ENCODE measurements at regions not wholly inside any gene's neighbourhood (a gene's known extent, or its start where the extent isn't known, plus 50 kb on each side); places are given as distances from the start of the nearest gene placed in this dataset.

- H3K27ac ChIP-seq (ENCODE audit: low read depth, low read length), result no peak overlapping the region
- 89 to 92% methylated on average over 10 of the region's 10 CpGs for whole genome bisulfite sequencing, 2 experiments (ENCODE audit: insufficient coverage in 1 of 2, insufficient read length in 1 of 2)
- H3K4me1 ChIP-seq (ENCODE audit: control insufficient read depth, insufficient read depth, low read length), result no peaks in the 10 kb centered on the region
- Mint-ChIP-seq H3K9me3 (no peaks in the 10 kb centered on the region), H3K36me3 (ENCODE audit: low read depth) (no peaks in the 10 kb centered on the region), H3K4me3 (no peak overlapping the region), H3K4me1 (peaks cover 13% of the 10 kb centered on the region), H3K27ac (no peak overlapping the region), H3K27me3 (ENCODE audit: insufficient read depth) (peaks cover 15% of the 10 kb centered on the region)
- DNase-seq, result peak; percentile 33
- H3K27me3 ChIP-seq (ENCODE audit: control insufficient read depth, insufficient read depth, low read length, poor library complexity, severe bottlenecking), result no peaks in the 10 kb centered on the region
- no peak overlapping the region for H3K4me3 ChIP-seq (ENCODE audit: low read length)
- no peak overlapping the region for H3K9ac ChIP-seq (ENCODE audit: extremely low read depth, low read length, poor library complexity, severe bottlenecking)
- H3K36me3 ChIP-seq (ENCODE audit: control insufficient read depth, insufficient read depth, low read length), result no peaks in the 10 kb centered on the region
- TF ChIP-seq CTCF (conservative IDR thresholded peaks at IDR 0.05), result no peak
- H3K9me3 ChIP-seq (ENCODE audit: control insufficient read depth, low read length), result no peaks in the 10 kb centered on the region
These were observed 146.5 kb downstream of the NSG2 start for GRCh38 chr5:174191850-174192655.

- H3K36me3 Mint-ChIP-seq (ENCODE audit: low read depth), result no peaks in the 10 kb centered on the region
- peaks cover 12% of the 10 kb centered on the region for H3K4me1 Mint-ChIP-seq
- no peak overlapping the region for H3K27ac Mint-ChIP-seq
- Histone ChIP-seq H3K27me3 (ENCODE audit: control insufficient read depth, insufficient read depth, low read length, poor library complexity, severe bottlenecking) (no peaks in the 10 kb centered on the region), H3K4me3 (ENCODE audit: low read length) (no peak overlapping the region), H3K9me3 (ENCODE audit: control insufficient read depth, low read length) (no peaks in the 10 kb centered on the region), H3K4me1 (ENCODE audit: control insufficient read depth, insufficient read depth, low read length) (no peaks in the 10 kb centered on the region), H3K36me3 (ENCODE audit: control insufficient read depth, insufficient read depth, low read length) (no peaks in the 10 kb centered on the region), H3K9ac (ENCODE audit: extremely low read depth, low read length, poor library complexity, severe bottlenecking) (no peak overlapping the region), H3K27ac (ENCODE audit: low read depth, low read length) (no peak overlapping the region)
- peaks cover 14% of the 10 kb centered on the region for H3K27me3 Mint-ChIP-seq (ENCODE audit: insufficient read depth)
- H3K9me3 Mint-ChIP-seq, result no peaks in the 10 kb centered on the region
- no peak for TF ChIP-seq CTCF (conservative IDR thresholded peaks at IDR 0.05)
- DNase-seq, result peak; percentile 16
- WGBS, 2 experiments (ENCODE audit: insufficient coverage in 1 of 2, insufficient read length in 1 of 2), result 94 to 99% methylated on average over 10 to 14 of the region's 14 CpGs
- H3K4me3 Mint-ChIP-seq, result no peak overlapping the region
These were observed 147.4 kb downstream of the NSG2 start for GRCh38 chr5:174192901-174193300.

GRCh38 chr5:174195517-174195916, 150.0 kb downstream of the NSG2 start:
- H3K36me3 Mint-ChIP-seq (ENCODE audit: low read depth), result no peaks in the 10 kb centered on the region
- WGBS, 2 experiments (ENCODE audit: insufficient coverage in 1 of 2, insufficient read length in 1 of 2), result 20 to 56% methylated on average over 1 to 2 of the region's 2 CpGs
- peaks cover 8% of the 10 kb centered on the region for H3K27me3 Mint-ChIP-seq (ENCODE audit: insufficient read depth)
- no peaks in the 10 kb centered on the region for H3K36me3 ChIP-seq (ENCODE audit: control insufficient read depth, insufficient read depth, low read length)
- no peaks in the 10 kb centered on the region for H3K27me3 ChIP-seq (ENCODE audit: control insufficient read depth, insufficient read depth, low read length, poor library complexity, severe bottlenecking)
- no peak overlapping the region for H3K4me3 ChIP-seq (ENCODE audit: low read length)
- H3K9me3 ChIP-seq (ENCODE audit: control insufficient read depth, low read length), result no peaks in the 10 kb centered on the region
- no peaks in the 10 kb centered on the region for H3K4me1 ChIP-seq (ENCODE audit: control insufficient read depth, insufficient read depth, low read length)
- H3K9ac ChIP-seq (ENCODE audit: extremely low read depth, low read length, poor library complexity, severe bottlenecking), result no peak overlapping the region
- no peak overlapping the region for H3K27ac ChIP-seq (ENCODE audit: low read depth, low read length)
- no peak overlapping the region for H3K27ac Mint-ChIP-seq
- TF ChIP-seq CTCF (conservative IDR thresholded peaks at IDR 0.05), result no peak
- H3K4me3 Mint-ChIP-seq, result no peak overlapping the region
- no peaks in the 10 kb centered on the region for H3K9me3 Mint-ChIP-seq
- peaks cover 12% of the 10 kb centered on the region for H3K4me1 Mint-ChIP-seq
- peak; percentile 63 for DNase-seq

Measured in endodermal cell (in vitro differentiated cells).